ENCODE measurements at regions not wholly inside any gene's neighbourhood (a gene's known extent, or its start where the extent isn't known, plus 50 kb on each side); places are given as distances from the start of the nearest gene placed in this dataset.
A peak's percentile ranks its signal among the peaks of the same experiment; 100 is the strongest.

DNA sequence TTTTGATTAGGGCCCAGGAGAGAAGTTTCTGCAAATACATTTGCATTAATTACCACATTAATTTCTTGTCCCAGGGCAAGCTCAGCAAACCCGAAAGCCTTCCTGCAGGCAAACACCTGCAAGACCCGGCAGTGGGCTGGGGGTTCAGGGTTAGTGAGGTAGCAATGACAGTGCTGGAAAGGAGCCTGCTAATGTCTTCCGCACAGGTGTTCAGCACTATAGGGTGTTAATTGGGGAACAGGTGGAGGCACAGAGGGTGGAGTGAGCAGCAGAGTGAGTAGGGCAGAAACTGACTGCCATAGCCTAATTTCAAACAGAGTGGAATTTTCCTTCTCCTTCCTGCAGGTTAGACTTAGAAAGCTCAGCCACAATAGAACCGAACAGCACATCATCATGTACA lies 50.9 kb upstream of the UBASH3B start:
- no peaks in the 10 kb centered on the region for H3K9me3 Mint-ChIP-seq
- no peaks in the 10 kb centered on the region for H3K36me3 Mint-ChIP-seq (ENCODE audit: low read depth)
- peaks cover 9% of the 10 kb centered on the region for H3K27me3 Mint-ChIP-seq (ENCODE audit: low read depth, poor library complexity)
- no peak overlapping the region for H3K4me3 Mint-ChIP-seq
- peak overlapping the region; percentile 8 for H3K27ac Mint-ChIP-seq
- H3K4me1 Mint-ChIP-seq: peaks cover 25% of the 10 kb centered on the region
- DNase-seq: no peak
- TF ChIP-seq, protein P1, sequence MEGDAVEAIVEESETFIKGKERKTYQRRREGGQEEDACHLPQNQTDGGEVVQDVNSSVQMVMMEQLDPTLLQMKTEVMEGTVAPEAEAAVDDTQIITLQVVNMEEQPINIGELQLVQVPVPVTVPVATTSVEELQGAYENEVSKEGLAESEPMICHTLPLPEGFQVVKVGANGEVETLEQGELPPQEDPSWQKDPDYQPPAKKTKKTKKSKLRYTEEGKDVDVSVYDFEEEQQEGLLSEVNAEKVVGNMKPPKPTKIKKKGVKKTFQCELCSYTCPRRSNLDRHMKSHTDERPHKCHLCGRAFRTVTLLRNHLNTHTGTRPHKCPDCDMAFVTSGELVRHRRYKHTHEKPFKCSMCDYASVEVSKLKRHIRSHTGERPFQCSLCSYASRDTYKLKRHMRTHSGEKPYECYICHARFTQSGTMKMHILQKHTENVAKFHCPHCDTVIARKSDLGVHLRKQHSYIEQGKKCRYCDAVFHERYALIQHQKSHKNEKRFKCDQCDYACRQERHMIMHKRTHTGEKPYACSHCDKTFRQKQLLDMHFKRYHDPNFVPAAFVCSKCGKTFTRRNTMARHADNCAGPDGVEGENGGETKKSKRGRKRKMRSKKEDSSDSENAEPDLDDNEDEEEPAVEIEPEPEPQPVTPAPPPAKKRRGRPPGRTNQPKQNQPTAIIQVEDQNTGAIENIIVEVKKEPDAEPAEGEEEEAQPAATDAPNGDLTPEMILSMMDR (IDR thresholded peaks at IDR 0.05): no peak

DNA sequence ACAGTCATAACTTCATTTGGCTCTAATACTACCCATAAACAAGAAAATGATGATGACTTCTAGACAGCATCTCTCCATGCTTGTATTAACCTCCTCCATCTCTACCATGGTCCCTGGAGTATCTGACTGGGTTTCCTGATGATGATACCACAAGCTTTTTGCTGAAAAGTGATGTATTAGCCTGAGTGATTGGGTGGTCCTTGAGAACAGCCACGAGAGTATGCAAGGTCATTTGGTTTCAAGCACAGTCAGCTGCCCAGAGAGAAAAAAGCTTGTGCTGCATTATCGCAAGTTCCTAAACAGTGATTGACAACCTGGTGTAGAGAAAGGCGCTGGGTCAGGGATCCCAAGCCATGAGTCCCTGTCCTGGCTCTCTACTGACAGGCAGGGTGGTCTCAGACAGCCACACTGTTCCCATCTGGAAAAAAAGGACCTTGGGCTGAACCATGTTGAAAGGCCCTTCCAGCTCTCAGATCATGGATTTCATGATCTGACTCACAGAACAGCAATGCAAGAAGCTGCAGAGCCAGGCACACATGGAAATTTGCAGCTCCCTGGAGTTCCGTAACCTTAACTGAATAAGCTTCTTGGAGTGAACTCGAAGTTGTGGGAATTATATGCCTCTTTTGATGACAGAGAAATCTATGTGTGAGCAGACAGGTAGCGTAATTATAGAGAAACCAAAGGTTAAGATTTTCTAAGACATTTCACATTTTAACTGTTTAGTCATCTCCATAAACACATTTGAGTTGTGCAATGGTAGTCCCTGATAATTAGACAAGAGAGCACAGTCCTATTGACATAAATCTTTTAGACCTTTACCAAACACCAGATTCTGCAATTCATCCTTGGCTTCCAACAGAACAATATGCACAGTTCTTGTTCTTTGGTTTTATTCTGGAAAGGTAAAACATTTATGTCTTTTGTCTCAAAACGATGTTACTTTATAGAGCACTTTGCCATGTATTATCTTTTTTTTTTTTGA lies 54.1 kb upstream of the UBASH3B start:
- H3K27ac Mint-ChIP-seq: peak overlapping the region; percentile 64
- TF ChIP-seq, protein P1 (IDR thresholded peaks at IDR 0.05): no peak

DNA sequence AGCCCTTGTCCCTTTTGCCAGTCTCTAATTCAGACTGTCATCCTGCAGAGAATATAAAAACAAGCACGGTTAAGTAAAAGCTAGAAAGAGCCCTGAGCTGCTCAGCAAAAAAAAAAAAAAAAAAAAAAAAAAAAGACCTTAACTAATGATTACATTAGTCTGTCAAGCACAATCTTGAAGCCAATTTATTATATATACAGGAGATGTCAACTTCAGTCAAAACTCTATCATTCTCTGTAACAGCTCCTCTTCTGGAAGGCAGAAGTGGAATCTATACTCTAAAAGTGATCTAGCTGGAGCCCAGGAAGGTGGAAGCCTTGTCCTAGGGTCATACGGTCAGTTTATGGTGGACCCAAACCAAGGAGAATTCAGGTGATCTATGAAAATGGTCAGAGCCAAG lies 55.2 kb upstream of the UBASH3B start:
- Mint-ChIP-seq H3K4me3 (no peak overlapping the region), H3K27me3 (ENCODE audit: low read depth, poor library complexity) (peaks cover 8% of the 10 kb centered on the region)
- no peak for DNase-seq

More for the DNA sequence above, 54.1 kb upstream of the UBASH3B start:
- Mint-ChIP-seq H3K4me1 (peaks cover 25% of the 10 kb centered on the region), H3K27me3 (ENCODE audit: low read depth, poor library complexity) (peaks cover 12% of the 10 kb centered on the region), H3K4me3 (no peak overlapping the region), H3K9me3 (no peaks in the 10 kb centered on the region), H3K36me3 (ENCODE audit: low read depth) (no peaks in the 10 kb centered on the region)
- DNase-seq: no peak

DNA sequence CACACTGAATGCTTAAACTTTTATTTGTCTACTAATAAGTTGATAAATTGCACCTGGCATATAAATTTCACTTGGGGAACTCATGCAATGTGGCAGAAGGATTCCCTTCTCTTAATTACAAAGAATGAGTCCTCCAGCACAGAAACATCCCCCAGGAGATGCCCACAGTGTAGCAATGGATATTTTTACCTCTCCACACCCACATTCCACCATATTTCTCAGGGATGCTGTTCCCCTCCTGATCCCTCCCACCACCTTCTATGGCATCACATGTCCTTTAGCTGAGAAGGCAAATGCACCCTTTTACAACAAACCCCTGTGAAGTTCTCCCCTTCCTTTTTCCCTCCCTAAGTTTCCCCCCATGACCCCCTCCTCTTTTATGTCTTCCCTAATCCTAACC lies 56.1 kb upstream of the UBASH3B start:
- Mint-ChIP-seq H3K36me3 (ENCODE audit: low read depth) (no peaks in the 10 kb centered on the region), H3K27me3 (ENCODE audit: low read depth, poor library complexity) (peaks cover 5% of the 10 kb centered on the region), H3K9me3 (no peaks in the 10 kb centered on the region), H3K4me3 (no peak overlapping the region), H3K27ac (no peak overlapping the region), H3K4me1 (peaks cover 16% of the 10 kb centered on the region)
- DNase-seq: no peak
- TF ChIP-seq, protein P1 (IDR thresholded peaks at IDR 0.05): no peak

More for the DNA sequence above, 55.2 kb upstream of the UBASH3B start:
- Mint-ChIP-seq H3K36me3 (ENCODE audit: low read depth) (no peaks in the 10 kb centered on the region), H3K4me1 (peaks cover 24% of the 10 kb centered on the region), H3K9me3 (no peaks in the 10 kb centered on the region), H3K27ac (no peak overlapping the region)
- TF ChIP-seq, protein P1 (IDR thresholded peaks at IDR 0.05): no peak

DNA sequence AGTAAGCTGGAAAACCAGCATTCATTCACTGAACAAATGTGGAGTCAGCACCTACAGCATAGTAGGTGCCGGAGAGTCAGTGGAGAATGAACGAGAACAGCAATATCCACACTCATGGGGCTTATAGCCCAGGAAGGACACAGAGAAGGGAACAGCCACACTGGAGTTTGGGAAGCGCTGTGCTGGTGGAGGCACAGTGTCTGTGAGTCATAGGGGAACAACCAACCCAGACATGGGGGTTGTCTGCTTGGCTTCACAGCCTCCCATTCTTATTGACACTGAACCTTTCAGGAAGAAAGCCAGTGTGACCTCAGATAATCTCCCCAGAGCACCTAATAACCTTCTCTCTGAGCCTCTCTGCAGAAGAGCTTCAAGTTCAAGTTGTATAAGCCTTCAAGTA lies 56.6 kb upstream of the UBASH3B start:
- peaks cover 13% of the 10 kb centered on the region for H3K4me1 Mint-ChIP-seq
- H3K27ac Mint-ChIP-seq: no peak overlapping the region
- H3K9me3 Mint-ChIP-seq: no peaks in the 10 kb centered on the region
- H3K36me3 Mint-ChIP-seq (ENCODE audit: low read depth): no peaks in the 10 kb centered on the region
- H3K4me3 Mint-ChIP-seq: no peak overlapping the region
- TF ChIP-seq, protein P1 (IDR thresholded peaks at IDR 0.05): no peak
- no peak for DNase-seq
- H3K27me3 Mint-ChIP-seq (ENCODE audit: low read depth, poor library complexity): peaks cover 3% of the 10 kb centered on the region
